Epithelial cell of proximal tubule (primary cell): ENCODE measurements at regions not wholly inside any gene's neighbourhood (a gene's known extent, or its start where the extent isn't known, plus 50 kb on each side); places are given as distances from the start of the nearest gene placed in this dataset.

Source experiments
- DNase-seq: peaks from one replicate; pipeline ENCODE4 v3.0.0-alpha.2; 2011; ENCODE audit warnings: low read depth
- H3K4me3 ChIP-seq: 2 replicates; pipeline ENCODE4 v1.5.1; 2011; ENCODE audit warnings: low read depth, mild to moderate bottlenecking, low read length
- CTCF ChIP-seq: conservative IDR thresholded peaks from 2 replicates; pipeline ENCODE4 v1.5.1; 2012; ENCODE audit warnings: low read depth, mild to moderate bottlenecking, low read length

DNA sequence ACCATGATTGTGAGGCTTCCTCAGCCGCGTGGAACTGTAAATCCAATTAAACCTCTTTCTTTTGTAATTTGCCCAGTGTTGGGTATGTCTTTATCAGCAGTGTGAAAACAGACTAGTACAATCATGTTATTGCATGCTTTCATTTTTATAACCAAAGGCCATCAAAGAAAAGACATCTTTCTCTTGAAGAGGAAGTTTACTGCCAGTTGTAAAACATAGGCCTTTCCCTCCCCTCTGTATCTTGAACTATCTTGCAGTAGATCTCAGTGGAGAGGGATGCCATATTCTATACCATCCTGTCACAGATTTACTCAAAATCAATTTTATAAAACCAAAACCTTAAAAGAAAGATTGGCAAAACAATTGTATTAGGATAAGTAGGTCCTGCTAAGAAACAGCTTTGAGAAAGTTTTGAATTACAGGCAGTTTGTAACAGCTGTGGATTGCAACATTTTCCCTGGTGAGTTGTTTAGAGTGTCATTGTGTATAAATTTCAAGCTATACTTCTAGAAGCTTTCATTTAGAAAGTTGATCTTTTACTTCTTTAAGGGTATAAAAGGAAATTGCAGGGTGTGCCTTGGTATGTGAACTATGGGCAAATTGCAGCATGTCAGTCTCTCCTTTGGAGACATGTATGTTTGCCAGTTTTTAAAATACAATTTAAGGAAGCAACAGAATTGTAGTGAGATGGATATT, 128.0 kb downstream of the ATP23 start:
- no peak for TF ChIP-seq CTCF
- no peak for DNase-seq
- H3K4me3 ChIP-seq, result no peak overlapping the region

- no peak for DNase-seq
- no peak for TF ChIP-seq CTCF
- H3K4me3 ChIP-seq, result no peak overlapping the region
These were observed 130.6 kb downstream of the ATP23 start for GRCh38 chr12:58071994-58072393.

DNA sequence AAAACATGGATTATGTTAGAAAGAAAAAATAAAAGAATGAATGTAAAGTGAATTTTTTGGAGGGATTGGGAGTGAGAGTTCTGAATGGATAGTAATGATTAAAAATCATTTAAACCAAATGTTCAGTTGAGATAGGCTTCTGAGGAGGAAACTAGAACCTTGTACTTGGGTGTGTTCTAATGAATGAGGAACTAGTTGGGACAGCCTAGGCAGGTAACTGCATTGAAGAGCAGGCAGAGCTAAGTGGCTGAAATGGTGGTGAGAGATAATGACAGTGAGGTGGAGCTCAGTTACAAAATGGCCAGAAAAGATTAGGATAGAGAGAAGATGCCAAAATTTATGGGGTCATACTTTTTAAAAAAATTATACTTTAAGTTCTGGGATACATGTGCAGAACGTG, 132.9 kb downstream of the ATP23 start:
- H3K4me3 ChIP-seq, result no peak overlapping the region
- TF ChIP-seq CTCF, result no peak
- DNase-seq, result no peak

GRCh38 chr12:58079806-58080205, 138.4 kb downstream of the ATP23 start:
- H3K4me3 ChIP-seq, result no peak overlapping the region
- no peak for DNase-seq
- TF ChIP-seq CTCF, result no peak

GRCh38 chr12:58081488-58081887, 140.1 kb downstream of the ATP23 start:
- no peak overlapping the region for H3K4me3 ChIP-seq
- DNase-seq, result no peak
- TF ChIP-seq CTCF, result no peak

DNA sequence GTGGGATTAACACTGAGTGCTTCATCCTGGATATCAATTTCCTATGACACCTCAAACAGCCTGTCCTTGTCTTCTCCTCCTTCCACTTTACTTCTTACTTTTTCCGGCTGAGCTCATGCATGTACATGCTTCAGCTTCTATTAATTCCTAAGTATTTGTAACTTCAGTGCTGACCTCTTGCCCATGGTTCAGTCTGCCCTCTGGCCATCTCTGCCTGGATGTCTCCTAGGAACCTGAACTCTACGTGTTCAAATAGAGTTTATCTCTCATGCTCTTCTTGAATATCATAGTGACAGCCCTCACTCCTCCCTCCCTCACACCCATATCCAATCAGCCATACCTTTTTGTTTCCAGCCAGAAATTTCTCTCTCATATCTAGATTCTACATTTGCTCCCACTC, 141.6 kb downstream of the ATP23 start:
- no peak for DNase-seq
- H3K4me3 ChIP-seq, result no peak overlapping the region
- TF ChIP-seq CTCF, result no peak

DNA sequence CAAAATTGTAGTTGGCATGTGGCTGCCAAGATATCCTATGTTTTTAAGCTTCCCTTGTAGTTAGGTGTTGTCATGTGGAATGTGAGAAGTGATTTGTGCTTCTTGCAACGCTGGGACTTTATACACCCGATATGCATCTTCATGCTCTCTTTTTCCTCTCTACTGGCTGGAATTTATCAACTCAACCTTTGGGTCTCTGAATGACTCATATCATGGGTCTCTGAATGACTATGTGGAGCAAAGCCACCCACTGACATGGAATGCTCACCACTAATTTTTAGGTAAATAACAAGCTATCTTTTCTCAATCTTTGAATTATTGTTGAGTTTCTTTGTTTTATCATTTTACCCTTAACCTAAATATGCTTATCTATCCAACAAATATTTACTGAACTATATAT, 144.6 kb downstream of the ATP23 start:
- no peak for DNase-seq
- no peak for TF ChIP-seq CTCF
- no peak overlapping the region for H3K4me3 ChIP-seq
